G401 (cell line): ENCODE measurements at regions not wholly inside any gene's neighbourhood (a gene's known extent, or its start where the extent isn't known, plus 50 kb on each side); places are given as distances from the start of the nearest gene placed in this dataset.
"Not testable (repeated sequence)": the region's sequence is repeated elsewhere in the genome, so short reads cannot be mapped to it uniquely, and the experiment has no call there.

Experiments
- DNase-seq: peaks from one replicate; pipeline ENCODE4 v3.0.0-alpha.2; 2015; ENCODE audit warnings: low spot score
- in situ Hi-C: cut with HindIII; loops from 2 replicates; pipeline ENCODE4 v1.10.0; 2016; ENCODE audit warnings: low sequenced_read_pairs, mixed read lengths

DNA sequence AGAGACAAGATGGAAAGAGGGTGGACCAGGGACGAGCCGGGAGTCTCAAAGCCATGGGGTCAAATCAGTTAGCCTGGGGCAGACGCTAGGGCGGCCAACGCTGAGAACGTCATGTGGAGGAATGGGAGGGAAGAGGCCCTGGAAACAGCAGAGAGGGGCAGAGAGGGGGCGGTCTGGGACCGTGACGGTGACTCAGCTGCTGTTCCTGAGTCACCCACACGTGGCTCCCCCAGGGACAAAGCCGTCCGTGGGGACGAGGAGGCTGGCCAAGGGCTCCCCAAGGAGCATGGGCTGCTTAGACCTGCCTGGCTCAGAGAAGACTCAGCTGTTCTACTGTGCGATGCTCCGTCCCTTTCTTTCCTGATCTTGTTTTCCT is 108.4 kb upstream of the LRPAP1 start:
- DNase-seq: no peak
- in situ Hi-C loops: no loop called here

DNA sequence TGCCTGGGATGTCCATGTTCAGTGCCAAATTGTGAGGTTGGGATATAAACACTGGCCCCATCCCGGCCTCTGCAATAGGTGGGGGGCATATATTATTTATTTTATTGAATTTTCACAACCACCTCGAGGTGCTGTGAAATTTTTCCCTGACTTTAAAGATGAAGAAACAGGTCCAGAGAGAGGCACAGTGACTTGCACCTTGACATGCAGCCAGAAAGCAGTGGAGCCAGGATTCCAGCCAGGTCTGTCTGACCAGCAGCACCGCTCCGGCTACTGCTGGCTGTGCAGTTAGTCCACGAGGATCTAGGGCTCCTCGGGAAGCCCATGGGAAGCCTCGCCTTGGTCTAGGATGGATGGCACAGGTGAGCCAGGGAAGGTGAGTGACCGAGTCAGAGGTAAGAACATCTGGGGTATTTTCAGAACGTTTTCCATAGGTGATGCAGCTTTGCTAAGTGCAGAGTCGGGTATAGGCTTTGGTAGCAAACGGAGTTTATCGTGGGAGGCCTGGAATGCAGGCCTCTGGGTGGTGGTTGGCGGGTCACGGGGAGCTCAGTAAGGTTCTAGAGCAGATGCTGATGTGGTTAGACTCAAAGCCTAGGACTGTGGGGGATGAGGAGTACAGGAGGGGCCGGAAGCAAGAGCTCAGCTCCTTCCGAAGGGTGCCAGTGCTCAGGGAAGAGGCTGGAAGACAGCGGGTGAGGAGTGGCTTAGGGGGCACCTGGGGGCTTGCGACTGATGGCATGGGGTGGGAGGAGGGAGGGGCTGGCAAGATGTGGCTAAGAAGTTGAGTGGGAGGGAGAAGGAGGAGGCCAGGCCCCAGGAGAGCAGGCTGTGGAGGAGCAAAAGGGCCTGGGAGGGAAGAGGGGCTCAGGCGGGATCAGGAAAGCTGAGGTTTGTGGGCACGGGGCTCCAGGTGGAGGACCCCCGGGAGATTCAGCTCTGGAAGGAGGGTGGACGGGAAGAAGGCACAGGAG is 107.7 kb upstream of the LRPAP1 start:
- in situ Hi-C loops: no loop called here
- DNase-seq: peak; percentile 74

DNA sequence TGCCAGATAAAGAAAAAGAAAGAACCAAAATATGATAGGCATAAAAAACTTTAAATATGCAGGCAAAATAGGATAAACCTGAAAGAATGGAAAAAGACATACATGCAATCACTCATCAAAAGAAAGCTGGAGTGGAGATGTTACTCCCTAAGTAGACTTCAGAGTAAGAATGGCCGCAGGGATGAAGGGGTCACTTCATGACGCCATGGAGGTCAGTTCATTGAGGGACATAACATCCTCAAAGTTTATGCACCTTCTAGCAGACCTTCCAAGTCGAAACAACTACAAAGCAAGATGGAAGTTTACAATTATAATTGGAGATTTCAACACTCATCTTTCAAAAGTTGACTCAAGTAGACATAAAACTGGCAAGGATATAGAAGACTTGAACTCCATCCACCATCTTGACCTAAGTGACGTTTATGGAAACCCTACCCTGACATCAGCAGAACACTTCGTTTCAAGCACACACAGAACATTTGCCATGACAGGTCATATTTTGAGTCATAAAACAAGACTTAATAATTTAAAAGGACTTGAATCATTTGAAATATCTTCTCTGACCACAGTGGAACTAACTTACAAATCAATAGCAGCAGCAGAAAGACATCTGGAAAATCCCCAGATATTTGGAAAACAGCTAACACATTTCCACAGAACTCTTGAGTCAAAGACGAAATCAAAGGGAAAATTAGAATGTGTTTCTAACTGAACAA is 106.0 kb upstream of the LRPAP1 start:
- in situ Hi-C loops: no loop called here
- no peak for DNase-seq

DNA sequence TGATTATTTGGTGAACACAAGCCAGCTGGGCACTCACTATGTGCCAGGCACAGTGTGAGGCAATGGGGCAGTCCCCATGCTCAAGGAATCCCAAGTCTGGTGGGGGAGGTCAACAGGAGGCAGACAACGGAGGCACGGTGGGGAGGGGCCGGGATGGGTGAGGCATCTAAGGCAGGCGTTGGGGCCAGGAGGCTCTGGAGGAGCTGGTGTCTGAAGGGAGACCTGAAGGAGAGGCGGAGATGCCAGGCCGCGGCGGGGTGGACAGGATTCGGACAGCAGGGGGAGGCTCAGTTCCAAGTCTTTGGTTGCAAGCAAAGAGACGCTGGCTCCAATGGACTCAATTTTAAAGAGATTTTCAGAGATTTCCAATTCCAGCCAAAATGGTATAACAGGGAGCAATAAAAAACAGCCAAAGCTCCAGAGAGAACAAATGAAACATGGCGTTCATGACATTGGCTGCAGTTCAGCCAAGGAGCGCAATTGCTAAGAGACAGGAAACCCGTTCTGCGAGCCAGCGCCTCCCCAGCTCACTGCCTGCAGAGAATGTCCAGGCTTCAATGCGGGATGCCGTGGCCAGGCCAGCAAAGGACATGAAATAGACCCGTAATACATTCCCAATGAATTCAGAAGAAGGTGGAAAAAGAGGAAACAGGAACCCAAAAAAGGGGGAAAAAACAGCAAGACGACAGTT is 105.2 kb upstream of the LRPAP1 start:
- in situ Hi-C loops: no loop called here
- DNase-seq: peak; percentile 96

DNA sequence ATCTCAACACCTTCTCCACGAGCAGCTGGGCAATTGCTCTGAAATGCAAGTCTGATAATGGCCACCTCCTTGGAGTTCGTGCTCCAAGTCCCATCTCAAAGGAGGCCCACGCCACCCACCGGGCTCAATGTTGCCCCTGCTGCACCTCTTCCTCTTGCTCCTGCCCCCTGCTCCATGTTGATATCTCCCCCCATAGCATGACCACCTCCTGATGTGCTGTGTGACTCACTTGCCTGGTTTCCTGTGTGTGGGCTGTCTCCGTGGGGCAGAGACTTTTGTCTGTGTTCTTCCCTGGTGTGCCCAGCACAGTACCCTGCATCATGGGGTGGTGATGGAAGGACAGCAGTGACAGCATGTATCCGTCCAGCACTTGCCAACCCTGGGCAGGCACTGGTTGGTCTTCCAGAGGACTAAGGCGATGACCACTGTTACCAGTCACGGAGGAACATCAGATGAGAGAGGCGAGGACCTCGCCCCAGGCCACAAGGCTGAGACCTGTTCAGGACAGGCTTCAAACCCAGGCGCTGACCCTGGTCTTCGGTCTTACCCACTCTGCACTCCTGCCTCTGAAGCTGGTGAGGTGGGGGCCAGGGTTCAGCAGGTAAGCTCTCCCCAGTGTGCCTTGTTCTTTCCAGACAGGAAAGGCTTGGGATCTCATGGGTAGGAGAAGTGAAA is 104.6 kb upstream of the LRPAP1 start:
- no peak for DNase-seq
- in situ Hi-C loops: no loop called here

DNA sequence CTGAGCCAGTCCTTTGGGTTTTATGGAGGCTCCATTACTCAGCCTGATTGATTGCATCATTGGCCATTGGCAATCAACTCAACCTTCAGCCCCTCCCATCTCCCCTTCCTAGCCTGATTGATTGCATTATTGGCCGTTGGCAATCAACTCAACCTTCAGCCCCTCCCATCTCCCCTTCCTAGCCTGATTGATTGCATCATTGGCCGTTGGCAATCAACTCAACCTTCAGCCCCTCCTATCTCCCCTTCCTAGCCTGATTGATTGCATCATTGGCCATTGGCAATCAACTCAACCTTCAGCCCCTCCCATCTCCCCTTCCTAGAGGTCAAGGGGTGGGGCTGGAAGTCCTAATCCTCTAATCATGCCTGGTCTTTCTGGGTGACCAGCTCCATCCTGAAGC is 103.8 kb upstream of the LRPAP1 start:
- in situ Hi-C loops, DNase-seq: not testable (repeated sequence)

DNA sequence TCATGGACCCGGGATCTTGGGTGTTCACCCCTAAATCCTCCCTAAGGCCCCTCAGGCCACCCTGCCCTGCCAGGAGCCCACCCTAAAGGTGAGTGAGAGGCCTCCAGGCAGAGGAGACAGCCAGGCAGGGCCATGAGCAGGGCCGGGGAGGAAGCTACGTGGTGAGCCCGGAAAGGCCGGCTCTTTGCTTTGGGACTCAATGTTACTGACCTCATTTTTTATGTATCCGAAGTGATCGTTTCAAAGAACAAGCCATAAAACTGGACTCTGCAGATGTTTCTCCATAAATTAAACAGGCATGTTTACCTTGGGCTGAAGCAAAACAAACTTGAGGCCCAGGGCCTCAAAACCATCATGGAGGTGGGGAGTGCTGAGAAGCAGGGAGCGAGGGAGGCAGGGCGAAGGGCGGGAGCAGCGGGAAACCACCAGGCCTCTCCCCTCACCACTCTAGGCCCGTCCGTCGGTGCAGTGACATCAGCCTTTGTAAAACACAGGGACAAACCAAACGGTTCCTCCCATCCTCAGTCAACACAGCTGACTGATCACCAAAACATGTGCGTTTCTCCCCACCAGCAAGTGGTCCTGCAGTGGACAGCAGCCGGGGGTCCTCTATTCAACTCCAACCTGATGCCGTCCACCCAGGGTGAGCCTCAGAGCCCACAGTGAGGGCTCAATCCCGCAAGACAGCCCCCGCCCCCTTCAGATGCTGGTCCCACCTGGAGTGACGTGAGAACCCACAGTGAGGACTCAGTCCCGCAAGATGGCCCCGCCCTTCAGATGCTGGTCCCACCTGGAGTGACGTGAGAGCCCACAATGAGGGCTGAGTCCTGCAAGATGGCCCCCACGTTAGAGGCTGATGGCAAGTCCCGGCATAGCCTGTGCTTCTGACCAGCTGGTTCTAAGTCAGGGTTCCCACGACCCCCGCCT is 102.9 kb upstream of the LRPAP1 start:
- in situ Hi-C loops: no loop called here
- DNase-seq: no peak

DNA sequence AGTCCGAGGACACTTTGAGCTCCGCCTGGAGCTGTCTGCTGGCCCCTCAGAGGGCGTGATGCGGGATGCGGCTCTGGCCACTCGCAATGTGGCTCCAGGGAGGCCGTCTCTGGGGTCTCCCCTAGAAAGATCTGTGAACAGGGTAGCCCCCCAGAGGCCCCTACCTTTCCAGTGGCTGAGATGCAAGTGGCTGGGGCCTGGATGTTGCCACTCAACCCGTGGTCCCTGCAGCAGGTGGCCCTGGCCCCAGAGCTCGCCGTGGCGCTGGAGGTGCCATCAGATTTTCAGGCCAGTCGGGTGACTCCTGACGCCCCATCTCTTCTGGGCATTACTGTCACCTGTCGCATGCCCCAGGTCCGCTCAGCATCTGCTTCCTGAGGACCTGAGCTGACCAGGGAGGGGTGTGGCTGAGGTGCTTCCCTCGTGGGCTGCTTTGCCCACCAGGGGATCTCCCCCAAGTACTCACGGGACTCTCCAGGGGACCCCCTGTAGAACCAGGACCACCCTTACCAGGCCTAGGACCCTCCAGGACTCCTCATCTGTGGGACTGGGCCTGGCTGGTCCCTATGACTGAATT is 102.1 kb upstream of the LRPAP1 start:
- DNase-seq: no peak
- in situ Hi-C loops: no loop called here

DNA sequence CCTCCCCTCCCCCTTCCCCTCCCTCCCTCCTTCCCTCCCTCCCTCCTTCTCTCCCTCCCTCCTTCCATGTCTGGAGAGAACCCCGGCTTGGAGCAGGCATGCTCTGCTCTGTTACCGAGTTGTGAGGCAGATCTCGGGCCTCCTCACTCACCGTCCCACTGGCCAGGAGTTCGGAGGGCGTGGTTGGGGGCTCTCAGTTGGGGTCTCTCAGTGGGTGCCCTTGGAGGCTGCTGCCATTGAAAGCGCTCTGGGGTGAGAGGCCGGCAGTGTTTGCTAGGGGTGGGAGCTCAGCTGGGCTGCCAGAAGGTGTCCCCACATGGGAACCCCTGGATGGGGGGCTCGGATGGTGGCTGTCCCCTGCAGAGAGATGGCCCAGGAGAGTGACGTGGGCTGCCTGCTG is 101.1 kb upstream of the LRPAP1 start:
- in situ Hi-C loops, DNase-seq: not testable (repeated sequence)

DNA sequence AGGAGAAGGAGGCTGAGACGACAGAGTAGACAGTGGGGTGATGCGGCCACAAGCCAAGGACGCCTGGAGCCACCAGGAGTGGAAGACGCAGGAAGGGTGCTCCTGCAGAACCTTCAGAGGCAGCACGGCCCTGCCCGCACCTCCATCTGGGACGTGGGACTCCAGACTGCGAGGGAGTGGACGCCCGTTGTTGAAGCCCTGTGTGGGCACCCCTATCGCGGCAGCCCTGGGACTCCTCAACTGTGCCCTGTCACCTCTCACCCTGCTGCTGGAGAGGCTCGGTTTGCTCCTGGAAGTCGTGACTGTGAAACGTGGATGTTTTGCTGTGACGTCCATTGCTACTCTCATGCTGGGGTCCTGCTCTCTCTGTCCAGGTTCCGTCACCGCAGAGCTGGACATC is 100.6 kb upstream of the LRPAP1 start:
- in situ Hi-C loops, DNase-seq: not testable (repeated sequence)

DNA sequence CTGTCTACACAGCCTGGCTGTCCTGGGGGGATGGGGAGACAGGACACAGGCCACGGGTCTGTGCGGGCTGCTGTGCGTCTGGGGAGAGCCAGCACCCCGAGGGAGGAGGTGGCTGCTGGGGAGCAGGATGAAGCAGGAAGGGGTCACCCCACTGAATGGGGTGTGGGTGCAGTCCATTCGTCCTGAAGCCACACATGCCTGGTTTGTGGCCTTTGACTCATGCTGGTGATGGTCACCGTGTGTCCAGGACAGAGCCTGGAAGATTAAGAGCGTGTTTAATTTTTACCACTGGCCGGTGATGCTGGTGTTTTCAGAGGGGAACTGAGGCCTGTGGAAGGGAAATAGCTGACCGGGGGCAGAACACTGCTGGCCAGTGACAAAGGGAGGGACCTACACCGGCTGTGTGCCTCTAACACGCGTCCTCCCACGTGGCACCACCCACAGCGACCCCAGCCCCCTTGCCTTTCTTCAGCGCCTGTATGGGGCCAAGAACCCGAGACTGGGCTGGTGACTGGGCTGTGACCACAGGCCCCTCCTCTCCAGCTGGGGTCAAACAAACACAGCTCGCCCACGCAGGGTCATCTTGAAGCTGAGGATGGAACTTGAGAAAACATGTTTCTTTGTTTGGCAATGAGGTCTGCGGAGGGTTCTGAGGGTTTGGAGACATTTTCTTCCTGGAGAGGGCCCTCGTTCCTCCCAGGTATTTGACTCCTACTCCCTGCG is 99.5 kb upstream of the LRPAP1 start:
- in situ Hi-C loops, DNase-seq: not testable (repeated sequence)

DNA sequence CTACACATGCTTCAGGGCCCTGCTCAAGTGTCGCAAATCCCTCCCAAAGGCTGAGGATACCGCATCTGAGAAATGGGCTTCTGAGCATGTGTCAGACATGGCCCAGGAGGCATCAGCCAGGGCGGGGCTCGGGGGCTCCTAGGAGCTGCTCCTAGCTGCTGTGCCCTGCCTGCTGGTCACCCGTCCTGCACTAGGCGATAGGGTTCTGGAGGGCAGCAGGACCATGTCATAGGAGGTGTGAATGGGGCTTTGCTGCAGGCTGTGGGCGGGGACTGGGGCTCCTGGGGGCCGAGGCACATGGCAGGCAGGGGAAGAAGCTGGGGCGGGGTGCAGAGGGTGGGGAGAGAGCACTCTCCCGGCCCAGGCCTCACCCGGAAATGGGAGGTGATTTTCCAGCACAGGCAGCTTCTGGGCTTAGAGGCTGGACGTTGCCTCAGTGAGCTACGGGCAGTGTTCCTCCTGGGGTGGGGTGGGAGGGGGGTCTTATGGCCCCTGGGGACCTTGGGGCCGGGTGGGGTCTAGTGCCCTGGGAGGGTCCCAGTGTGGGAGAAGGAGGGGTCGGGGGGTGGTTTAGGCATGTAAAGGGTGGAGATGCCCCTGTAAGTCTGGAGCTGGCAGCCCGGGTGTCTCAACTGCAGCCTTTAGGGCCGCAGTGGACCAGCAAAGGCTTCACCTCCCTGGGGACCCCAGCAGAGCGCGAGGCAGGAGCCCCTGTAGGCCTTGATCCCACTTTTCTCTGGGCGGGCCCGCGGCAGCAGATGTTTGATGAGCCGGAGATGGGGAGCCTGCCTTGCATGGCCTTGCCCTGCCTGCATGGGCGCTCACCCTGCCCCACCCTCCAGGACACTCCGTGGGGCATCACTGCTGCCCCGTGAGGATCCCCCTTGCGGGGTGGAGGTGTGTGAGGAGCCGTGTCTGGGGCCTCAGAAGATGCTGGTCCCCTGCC is 98.6 kb upstream of the LRPAP1 start:
- DNase-seq: no peak
- in situ Hi-C loops: no loop called here

DNA sequence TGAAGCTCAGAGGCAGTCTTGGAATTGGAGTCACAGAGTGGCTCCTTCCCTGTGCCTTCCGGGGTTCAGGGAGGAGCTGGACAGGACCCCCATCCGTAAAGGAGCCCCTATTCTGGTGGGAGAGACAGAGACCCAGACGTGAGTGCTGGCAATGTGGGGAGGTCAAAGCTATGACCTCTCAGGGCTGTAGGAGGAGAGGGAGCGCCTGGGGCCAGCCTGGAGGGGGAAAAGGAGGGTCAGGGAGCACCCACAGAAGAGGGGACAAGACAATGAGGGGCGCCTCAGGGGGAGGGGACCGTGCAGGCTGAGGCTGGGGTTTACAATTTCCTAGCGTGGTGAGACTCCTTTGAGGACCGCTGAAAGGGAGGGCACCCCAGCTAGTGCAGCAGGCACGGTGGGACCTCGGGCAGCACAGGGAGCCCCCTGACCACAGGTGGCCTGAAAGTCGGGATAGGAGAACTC is 97.9 kb upstream of the LRPAP1 start:
- DNase-seq: no peak
- in situ Hi-C loops: no loop called here

DNA sequence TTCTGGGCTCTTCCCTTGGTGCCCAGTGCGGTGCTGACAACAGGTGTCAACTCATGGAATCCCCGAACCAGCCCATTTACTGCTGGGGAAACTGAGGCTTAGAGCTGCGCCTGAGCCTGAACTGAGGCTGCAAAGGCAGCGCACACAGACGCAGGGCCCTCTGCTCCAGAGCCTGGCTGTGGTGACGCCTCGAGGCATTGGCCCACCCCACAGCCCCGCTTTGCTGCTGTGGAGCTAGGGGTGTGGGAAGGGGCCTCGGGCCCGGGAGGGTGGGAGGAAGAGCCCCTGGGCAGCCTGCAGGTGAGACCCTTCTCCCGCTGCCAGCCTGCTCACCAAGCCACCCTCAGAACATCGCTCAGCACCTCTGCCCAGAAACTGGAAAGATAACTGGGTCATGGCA is 97.4 kb upstream of the LRPAP1 start:
- in situ Hi-C loops: no loop called here

DNA sequence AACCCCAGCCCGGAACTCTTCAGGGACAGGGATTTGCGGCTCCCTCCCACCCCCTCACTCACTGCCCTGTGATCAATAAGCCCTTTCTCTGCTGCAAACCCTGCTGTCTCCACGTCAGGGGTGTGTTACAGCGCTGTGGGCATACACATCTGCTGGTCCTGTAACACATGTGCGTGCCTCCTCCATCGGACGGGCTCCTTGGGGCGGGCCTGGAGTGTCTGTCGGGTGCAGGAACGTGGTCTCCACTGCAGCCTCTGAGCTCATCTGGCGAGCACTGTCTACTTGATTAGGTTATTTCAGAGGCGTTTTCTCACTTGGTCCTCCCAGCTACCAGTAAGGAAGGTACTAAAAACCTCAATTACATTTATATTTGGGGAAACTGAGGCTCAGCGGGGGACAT is 97.0 kb upstream of the LRPAP1 start:
- in situ Hi-C loops, DNase-seq: not testable (repeated sequence)

More for the DNA sequence above, 97.4 kb upstream of the LRPAP1 start:
- DNase-seq: no peak

DNA sequence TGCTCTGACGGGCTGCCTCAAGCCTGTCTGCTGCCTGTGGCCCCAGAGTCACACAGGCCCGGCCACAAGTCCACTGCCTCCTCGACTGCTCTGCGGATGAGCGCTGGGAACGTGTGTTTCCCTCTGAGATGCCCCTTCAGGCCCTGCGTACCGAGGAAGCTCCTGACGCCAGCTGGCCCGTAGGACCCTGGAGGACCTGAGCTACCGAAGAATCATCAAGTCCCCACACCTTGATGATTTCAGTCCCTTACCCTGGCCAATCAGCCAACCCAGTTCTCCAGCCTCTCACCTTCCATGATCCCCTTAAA is 96.6 kb upstream of the LRPAP1 start:
- DNase-seq: no peak
- in situ Hi-C loops: no loop called here
